MCF 10A (cell line): ENCODE measurements at regions not wholly inside any gene's neighbourhood (a gene's known extent, or its start where the extent isn't known, plus 50 kb on each side); places are given as distances from the start of the nearest gene placed in this dataset.

ENCODE experiments used
- BruUV-seq: library from RNA; stranded (reverse); fragments of 400-500 nt; replicated peaks from 2 replicates; lab custom pipeline; 2021; lab: Mats Ljungman, UMichigan
- CTCF ChIA-PET: fragments of 300-600 bp; sonication (Branson Sonifier 250); formaldehyde crosslinking; extraction: SDS; loops from one replicate; lab custom pipeline; 2021; ENCODE audit warnings: antibody characterized with exemption, inconsistent platforms; lab: Yijun Ruan, JAX
- POLR2A ChIA-PET: fragments of 300-600, 350-650 bp; sonication (Branson Sonifier 250); formaldehyde crosslinking; extraction: SDS; loops from one replicate; lab custom pipeline; 2020; ENCODE audit warnings: antibody characterized with exemption, inconsistent platforms; lab: Yijun Ruan, JAX
- DNase-seq: peaks from one replicate; pipeline ENCODE4 v3.0.0-alpha.2; 2018; ENCODE audit not compliant: unreplicated experiment
- H3K27ac Mint-ChIP-seq: one replicate; pipeline ENCODE4 v1.8.0; 2022; ENCODE audit warnings: mild to moderate bottlenecking, low read depth, mixed read lengths; ENCODE audit not compliant: unreplicated experiment
- H3K27me3 Mint-ChIP-seq: one replicate; pipeline ENCODE4 v1.8.0; 2022; ENCODE audit warnings: mixed read lengths; ENCODE audit not compliant: insufficient read depth, unreplicated experiment
- H3K36me3 Mint-ChIP-seq: one replicate; pipeline ENCODE4 v1.8.0; 2022; ENCODE audit warnings: mild to moderate bottlenecking, moderate library complexity, mixed read lengths; ENCODE audit not compliant: insufficient read depth, unreplicated experiment
- H3K4me1 Mint-ChIP-seq: one replicate; pipeline ENCODE4 v1.8.0; 2022; ENCODE audit warnings: mixed read lengths; ENCODE audit not compliant: insufficient read depth, unreplicated experiment
- H3K4me3 Mint-ChIP-seq: one replicate; pipeline ENCODE4 v1.8.0; 2022; ENCODE audit warnings: mild to moderate bottlenecking, moderate library complexity, mixed read lengths; ENCODE audit not compliant: unreplicated experiment
- H3K9me3 Mint-ChIP-seq: one replicate; pipeline ENCODE4 v1.8.0; 2022; ENCODE audit warnings: mixed read lengths; ENCODE audit not compliant: unreplicated experiment
- CTCF ChIP-seq: fragments of 200-600 bp; IDR thresholded peaks from one replicate; pipeline ENCODE4 v1.8.0; 2022; ENCODE audit warnings: antibody characterized with exemption, mild to moderate bottlenecking; ENCODE audit not compliant: unreplicated experiment
- intact Hi-C: fragments of 100-400 bp; cut with micrococcal nuclease; formaldehyde crosslinking; loops from 2 replicates; pipeline ENCODE4 v1.14.1; 2022

GRCh38 chr4:161329852-161330251 lies 833.9 kb downstream of the FSTL5 start:
- CTCF ChIA-PET = interaction anchor here (0.6 to 0.9 kb wide), 2 partner anchors 16 to 17 kb away, joined by 3 to 4 read pairs; no protein-coding TSS in a partner anchor
- no peak overlapping the region for H3K4me3 Mint-ChIP-seq
- BruUV-seq = no TSS peak
- H3K4me1 Mint-ChIP-seq = no peaks in the 10 kb centered on the region
- POLR2A ChIA-PET = no interaction called here
- no peak for TF ChIP-seq CTCF
- H3K27me3 Mint-ChIP-seq = no peaks in the 10 kb centered on the region
- intact Hi-C loops = loop anchor here (10.0 kb wide), 1 partner anchor 835 kb away; the partner anchor contains the start of gene FSTL5
- no peaks in the 10 kb centered on the region for H3K9me3 Mint-ChIP-seq
- H3K36me3 Mint-ChIP-seq = no peaks in the 10 kb centered on the region
- no peak overlapping the region for H3K27ac Mint-ChIP-seq
- no peak for DNase-seq

- intact Hi-C loops = loop anchor here (10.0 kb wide), 1 partner anchor 843 kb away; the partner anchor contains the start of gene FSTL5
- BruUV-seq = no TSS peak
- no peak overlapping the region for H3K27ac Mint-ChIP-seq
- CTCF ChIA-PET = interaction anchor here (0.6 to 1.5 kb wide), 4 partner anchors 12 to 847 kb away, joined by 3 read pairs; no protein-coding TSS in a partner anchor
- H3K36me3 Mint-ChIP-seq = no peaks in the 10 kb centered on the region
- DNase-seq = no peak
- H3K4me3 Mint-ChIP-seq = no peak overlapping the region
- H3K27me3 Mint-ChIP-seq = no peaks in the 10 kb centered on the region
- TF ChIP-seq CTCF = no peak
- POLR2A ChIA-PET = no interaction called here
- no peaks in the 10 kb centered on the region for H3K9me3 Mint-ChIP-seq
- no peaks in the 10 kb centered on the region for H3K4me1 Mint-ChIP-seq
Measured at GRCh38 chr4:161321706-161322105, 842.1 kb downstream of the FSTL5 start.

- CTCF ChIA-PET = interaction anchor here (0.7 to 1.2 kb wide), 2 partner anchors 65 to 81 kb away, joined by 3 read pairs; no protein-coding TSS in a partner anchor
- POLR2A ChIA-PET = no interaction called here
- H3K4me3 Mint-ChIP-seq = no peak overlapping the region
- TF ChIP-seq CTCF = peak; percentile 34
- no peaks in the 10 kb centered on the region for H3K36me3 Mint-ChIP-seq
- no peak overlapping the region for H3K27ac Mint-ChIP-seq
- no TSS peak for BruUV-seq
- no peaks in the 10 kb centered on the region for H3K27me3 Mint-ChIP-seq
- no peaks in the 10 kb centered on the region for H3K4me1 Mint-ChIP-seq
- no peaks in the 10 kb centered on the region for H3K9me3 Mint-ChIP-seq
- peak; percentile 54 for DNase-seq
- intact Hi-C loops = loop anchor here (10.0 kb wide), 1 partner anchor 844 kb away; the partner anchor contains the start of gene FSTL5
Measured at GRCh38 chr4:161320377-161320776, 843.4 kb downstream of the FSTL5 start.

GRCh38 chr4:161317000-161317399 lies 846.8 kb downstream of the FSTL5 start:
- no peak for TF ChIP-seq CTCF
- DNase-seq = no peak
- intact Hi-C loops = no loop called here
- Mint-ChIP-seq H3K4me1 (no peaks in the 10 kb centered on the region), H3K4me3 (no peak overlapping the region), H3K27me3 (no peaks in the 10 kb centered on the region), H3K9me3 (no peaks in the 10 kb centered on the region), H3K27ac (no peak overlapping the region), H3K36me3 (no peaks in the 10 kb centered on the region)
- BruUV-seq = no TSS peak
- CTCF ChIA-PET = interaction anchor here (0.7 kb wide), 1 partner anchor 14 kb away, joined by 3 read pairs; no protein-coding TSS in a partner anchor
- POLR2A ChIA-PET = no interaction called here
